ENCODE measurements at regions not wholly inside any gene's neighbourhood (a gene's known extent, or its start where the extent isn't known, plus 50 kb on each side); places are given as distances from the start of the nearest gene placed in this dataset.

- no peaks in the 10 kb centered on the region for H3K27me3 ChIP-seq (ENCODE audit: control insufficient read depth, extremely low read depth, insufficient read depth, low read length)
- H3K9me3 ChIP-seq (ENCODE audit: control insufficient read depth, low read depth, low read length), result peaks cover 5% of the 10 kb centered on the region
- H3K4me1 ChIP-seq (ENCODE audit: control insufficient read depth, extremely low read depth, insufficient read depth, low read length), result no peaks in the 10 kb centered on the region
- H3K4me3 ChIP-seq (ENCODE audit: control insufficient read depth in 2 of 3, extremely low read depth in 1 of 3, insufficient read depth in 2 of 3, low read depth in 1 of 3, low read length in 3 of 3), result no peak overlapping the region
- DNase-seq (ENCODE audit: low read depth, low spot score) (no peak), FAIRE-seq (no peak)
- no peak overlapping the region for H2AFZ ChIP-seq (ENCODE audit: control insufficient read depth, low read length)
- no peak overlapping the region for H3K27ac ChIP-seq (ENCODE audit: control insufficient read depth, insufficient read depth, low read length)
- H3K4me2 ChIP-seq (ENCODE audit: control insufficient read depth, extremely low read depth, insufficient read depth, low read depth, low read length), result no peak overlapping the region
- dilution Hi-C loops (cut with MboI; ENCODE audit: extremely low pct_ligation_motif_present, low sequenced_read_pairs), result no loop called here
- H4K20me1 ChIP-seq (ENCODE audit: control insufficient read depth, extremely low read depth, insufficient read depth, low read length), result no peaks in the 10 kb centered on the region
- no peaks in the 10 kb centered on the region for H3K79me2 ChIP-seq (ENCODE audit: control insufficient read depth, insufficient read depth, low read length)
- no peak overlapping the region for H3K9ac ChIP-seq (ENCODE audit: control insufficient read depth, extremely low read depth, insufficient read depth, low read length)
- H3K9me1 ChIP-seq (ENCODE audit: control insufficient read depth, extremely low read depth, insufficient read depth, low read length), result no peaks in the 10 kb centered on the region
- TF ChIP-seq EZH2 (IDR thresholded peaks at IDR 0.05; ENCODE audit: low read length) (no peak), CTCF (optimal IDR thresholded peaks at IDR 0.05 in 1 of 3, IDR thresholded peaks at IDR 0.05 in 1 of 3, conservative IDR thresholded peaks at IDR 0.05 in 1 of 3; ENCODE audit: extremely low read depth in 1 of 3, insufficient read depth in 2 of 3, low read length in 3 of 3) (no peak)
- H3K36me3 ChIP-seq (ENCODE audit: control insufficient read depth in 2 of 2, extremely low read depth in 1 of 2, insufficient read depth in 2 of 2, low read length in 2 of 2), result no peaks in the 10 kb centered on the region
These were observed 86.7 kb upstream of the UQCRFS1 start for GRCh38 chr19:29299416-29300380.

- no peak overlapping the region for H3K27ac ChIP-seq (ENCODE audit: control insufficient read depth, insufficient read depth, low read length)
- H3K9me3 ChIP-seq (ENCODE audit: control insufficient read depth, low read depth, low read length), result peaks cover 2% of the 10 kb centered on the region
- no peak overlapping the region for H3K4me3 ChIP-seq (ENCODE audit: control insufficient read depth in 2 of 3, extremely low read depth in 1 of 3, insufficient read depth in 2 of 3, low read depth in 1 of 3, low read length in 3 of 3)
- H3K36me3 ChIP-seq (ENCODE audit: control insufficient read depth in 2 of 2, extremely low read depth in 1 of 2, insufficient read depth in 2 of 2, low read length in 2 of 2), result no peaks in the 10 kb centered on the region
- no peaks in the 10 kb centered on the region for H4K20me1 ChIP-seq (ENCODE audit: control insufficient read depth, extremely low read depth, insufficient read depth, low read length)
- TF ChIP-seq CTCF (optimal IDR thresholded peaks at IDR 0.05 in 1 of 3, IDR thresholded peaks at IDR 0.05 in 1 of 3, conservative IDR thresholded peaks at IDR 0.05 in 1 of 3; ENCODE audit: extremely low read depth in 1 of 3, insufficient read depth in 2 of 3, low read length in 3 of 3) (no peak), EZH2 (IDR thresholded peaks at IDR 0.05; ENCODE audit: low read length) (no peak)
- H3K79me2 ChIP-seq (ENCODE audit: control insufficient read depth, insufficient read depth, low read length), result no peaks in the 10 kb centered on the region
- no peaks in the 10 kb centered on the region for H3K27me3 ChIP-seq (ENCODE audit: control insufficient read depth, extremely low read depth, insufficient read depth, low read length)
- dilution Hi-C loops (cut with MboI; ENCODE audit: extremely low pct_ligation_motif_present, low sequenced_read_pairs), result no loop called here
- H3K9me1 ChIP-seq (ENCODE audit: control insufficient read depth, extremely low read depth, insufficient read depth, low read length), result no peaks in the 10 kb centered on the region
- no peak overlapping the region for H3K9ac ChIP-seq (ENCODE audit: control insufficient read depth, extremely low read depth, insufficient read depth, low read length)
- no peaks in the 10 kb centered on the region for H3K4me1 ChIP-seq (ENCODE audit: control insufficient read depth, extremely low read depth, insufficient read depth, low read length)
- FAIRE-seq, result no peak
- no peak overlapping the region for H2AFZ ChIP-seq (ENCODE audit: control insufficient read depth, low read length)
- no peak overlapping the region for H3K4me2 ChIP-seq (ENCODE audit: control insufficient read depth, extremely low read depth, insufficient read depth, low read depth, low read length)
- DNase-seq (ENCODE audit: low read depth, low spot score), result no peak
These were observed 89.3 kb upstream of the UQCRFS1 start for GRCh38 chr19:29302002-29302928.

All from keratinocyte (primary cell).